Activated naive CD8-positive, alpha-beta T cell treated with anti-CD3 and anti-CD28 coated beads, Interleukin-2, amount 50 U/mL, for 24 hours (primary cell): ENCODE measurements at regions not wholly inside any gene's neighbourhood (a gene's known extent, or its start where the extent isn't known, plus 50 kb on each side); places are given as distances from the start of the nearest gene placed in this dataset.

Experiments used
- ATAC-seq: fragments of 150-1000 bp; cut with Tn5 transposase; one replicate; pipeline ENCODE4 v1.10.0; 2021
- DNase-seq: peaks from one replicate; pipeline ENCODE4 v3.0.0; 2021
- H3K27ac Mint-ChIP-seq: one replicate; pipeline ENCODE4 v1.8.0; 2021; ENCODE audit warnings: mild to moderate bottlenecking, mixed read lengths
- H3K27me3 Mint-ChIP-seq: one replicate; pipeline ENCODE4 v1.8.0; 2021; ENCODE audit warnings: mixed read lengths
- H3K36me3 Mint-ChIP-seq: one replicate; pipeline ENCODE4 v1.8.0; 2021; ENCODE audit warnings: low read depth, mixed read lengths
- H3K4me1 Mint-ChIP-seq: one replicate; pipeline ENCODE4 v1.8.0; 2021; ENCODE audit warnings: mixed read lengths
- H3K4me3 Mint-ChIP-seq: one replicate; pipeline ENCODE4 v1.8.0; 2021; ENCODE audit warnings: mild to moderate bottlenecking, moderate library complexity, mixed read lengths
- H3K9me3 Mint-ChIP-seq: one replicate; pipeline ENCODE4 v1.8.0; 2021; ENCODE audit warnings: mixed read lengths

DNA sequence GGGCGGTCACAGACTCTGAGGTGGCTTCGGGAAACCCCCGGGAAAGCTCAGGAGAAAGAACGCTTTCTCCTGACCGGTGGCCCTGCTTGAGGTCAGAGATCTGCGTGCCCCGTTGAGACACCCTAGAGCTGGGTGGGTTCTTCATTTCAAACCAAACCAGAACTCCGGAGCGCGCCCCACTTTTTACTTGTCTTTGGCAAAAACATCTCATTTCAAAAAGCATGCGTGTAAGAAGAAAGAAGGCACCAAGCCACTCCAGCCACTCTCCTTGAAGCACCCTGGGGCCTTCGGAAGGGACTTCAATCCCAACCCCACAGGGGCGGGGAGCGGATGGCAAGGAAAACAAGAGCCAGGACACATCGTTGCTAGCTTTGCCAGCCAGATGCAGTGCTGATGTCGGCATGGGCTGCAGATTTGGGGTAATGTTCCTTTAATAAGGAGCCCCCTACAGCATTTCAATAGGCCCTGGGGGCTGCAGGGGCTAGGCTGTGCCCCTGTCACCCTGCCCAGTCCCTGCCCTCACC, 171.7 kb downstream of the ERCC6L2 start:
- no peak overlapping the region for H3K4me3 Mint-ChIP-seq
- DNase-seq (no peak), ATAC-seq (no peak)
- H3K27me3 Mint-ChIP-seq: no peaks in the 10 kb centered on the region
- no peak overlapping the region for H3K27ac Mint-ChIP-seq
- H3K4me1 Mint-ChIP-seq: peaks cover 17% of the 10 kb centered on the region
- H3K9me3 Mint-ChIP-seq: no peaks in the 10 kb centered on the region
- no peaks in the 10 kb centered on the region for H3K36me3 Mint-ChIP-seq

DNA sequence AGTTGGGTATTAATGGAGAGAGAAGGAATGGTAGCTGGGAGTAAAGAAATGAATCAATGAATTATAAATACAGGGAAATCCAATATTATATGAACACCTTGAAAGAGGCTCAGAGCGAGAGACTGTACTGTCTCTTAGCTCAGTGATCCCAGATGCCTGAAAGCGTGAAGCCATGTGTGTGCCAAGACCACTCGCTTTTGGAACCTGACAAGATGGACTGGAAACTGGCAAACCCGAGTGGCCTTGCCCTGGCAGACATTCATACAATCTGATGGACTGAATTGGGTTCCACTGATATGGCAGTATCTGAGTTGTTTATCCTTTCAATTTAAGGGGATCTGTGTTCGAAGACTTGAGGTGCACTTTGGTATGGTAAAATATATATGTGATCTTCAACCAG, 170.3 kb downstream of the ERCC6L2 start:
- H3K27ac Mint-ChIP-seq: no peak overlapping the region
- peaks cover 17% of the 10 kb centered on the region for H3K4me1 Mint-ChIP-seq

DNA sequence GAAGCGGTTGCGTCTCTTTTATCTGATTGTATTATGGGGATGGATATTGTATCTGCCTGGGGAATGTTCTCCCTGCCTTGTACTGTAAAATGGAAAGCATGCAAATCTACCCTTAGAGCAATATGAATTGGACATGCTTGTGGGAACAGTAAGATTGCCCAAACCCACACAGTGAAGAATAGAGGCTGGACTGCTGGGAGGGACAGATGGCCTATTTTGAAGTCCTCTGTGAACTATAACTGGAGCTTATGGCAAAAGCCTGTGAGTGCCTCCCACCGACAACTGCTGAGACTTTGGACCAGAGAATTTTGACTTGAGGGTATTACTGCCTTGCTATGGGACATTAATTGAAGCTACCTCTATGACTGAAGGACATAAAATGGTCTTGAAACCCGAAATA, 168.9 kb downstream of the ERCC6L2 start:
- Mint-ChIP-seq H3K36me3 (peaks cover 3% of the 10 kb centered on the region), H3K27ac (no peak overlapping the region), H3K27me3 (no peaks in the 10 kb centered on the region), H3K9me3 (no peaks in the 10 kb centered on the region), H3K4me3 (no peak overlapping the region), H3K4me1 (peaks cover 17% of the 10 kb centered on the region)
- DNase-seq (no peak), ATAC-seq (no peak)

More for the DNA sequence above, 170.3 kb downstream of the ERCC6L2 start:
- Mint-ChIP-seq H3K36me3 (no peaks in the 10 kb centered on the region), H3K9me3 (no peaks in the 10 kb centered on the region), H3K27me3 (no peaks in the 10 kb centered on the region), H3K4me3 (no peak overlapping the region)
- no peak for ATAC-seq
- DNase-seq: no peak

GRCh38 chr9:96040591-96041461, 165.3 kb downstream of the ERCC6L2 start:
- no peak overlapping the region for H3K27ac Mint-ChIP-seq
- H3K36me3 Mint-ChIP-seq: peaks cover 12% of the 10 kb centered on the region
- H3K4me3 Mint-ChIP-seq: no peak overlapping the region
- H3K27me3 Mint-ChIP-seq: no peaks in the 10 kb centered on the region
- DNase-seq (no peak), ATAC-seq (no peak)
- H3K4me1 Mint-ChIP-seq: peaks cover 1% of the 10 kb centered on the region
- H3K9me3 Mint-ChIP-seq: peaks cover 28% of the 10 kb centered on the region

DNA sequence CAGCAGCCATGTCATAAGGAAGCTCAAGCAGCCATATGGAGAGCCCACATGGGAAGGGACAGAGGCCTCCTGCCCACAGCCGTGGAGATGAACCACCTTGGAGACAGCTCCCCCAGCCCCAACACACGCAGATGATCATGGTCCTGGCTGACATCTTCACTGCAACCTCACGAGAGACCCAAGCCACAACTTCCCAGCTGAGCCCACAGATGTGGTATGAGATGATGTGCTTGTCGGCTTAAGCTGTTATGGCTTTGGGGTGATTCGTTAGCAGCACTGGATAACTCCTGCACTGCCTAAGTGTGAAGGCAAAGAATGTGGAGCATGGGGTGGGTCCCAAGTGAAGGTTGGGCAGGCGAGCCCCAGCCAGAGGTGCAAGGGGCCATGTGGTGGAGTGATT, 163.4 kb downstream of the ERCC6L2 start:
- no peaks in the 10 kb centered on the region for H3K27me3 Mint-ChIP-seq
- peaks cover 1% of the 10 kb centered on the region for H3K4me1 Mint-ChIP-seq
- DNase-seq (no peak), ATAC-seq (no peak)
- peaks cover 33% of the 10 kb centered on the region for H3K9me3 Mint-ChIP-seq
- H3K36me3 Mint-ChIP-seq: peaks cover 12% of the 10 kb centered on the region
- no peak overlapping the region for H3K27ac Mint-ChIP-seq
- H3K4me3 Mint-ChIP-seq: no peak overlapping the region

- Mint-ChIP-seq H3K9me3 (peaks cover 33% of the 10 kb centered on the region), H3K36me3 (peaks cover 12% of the 10 kb centered on the region), H3K4me1 (peaks cover 1% of the 10 kb centered on the region), H3K27ac (no peak overlapping the region), H3K27me3 (no peaks in the 10 kb centered on the region), H3K4me3 (no peak overlapping the region)
- no peak for DNase-seq
- ATAC-seq: no peak
These were observed 162.8 kb downstream of the ERCC6L2 start for GRCh38 chr9:96038271-96038670.

DNA sequence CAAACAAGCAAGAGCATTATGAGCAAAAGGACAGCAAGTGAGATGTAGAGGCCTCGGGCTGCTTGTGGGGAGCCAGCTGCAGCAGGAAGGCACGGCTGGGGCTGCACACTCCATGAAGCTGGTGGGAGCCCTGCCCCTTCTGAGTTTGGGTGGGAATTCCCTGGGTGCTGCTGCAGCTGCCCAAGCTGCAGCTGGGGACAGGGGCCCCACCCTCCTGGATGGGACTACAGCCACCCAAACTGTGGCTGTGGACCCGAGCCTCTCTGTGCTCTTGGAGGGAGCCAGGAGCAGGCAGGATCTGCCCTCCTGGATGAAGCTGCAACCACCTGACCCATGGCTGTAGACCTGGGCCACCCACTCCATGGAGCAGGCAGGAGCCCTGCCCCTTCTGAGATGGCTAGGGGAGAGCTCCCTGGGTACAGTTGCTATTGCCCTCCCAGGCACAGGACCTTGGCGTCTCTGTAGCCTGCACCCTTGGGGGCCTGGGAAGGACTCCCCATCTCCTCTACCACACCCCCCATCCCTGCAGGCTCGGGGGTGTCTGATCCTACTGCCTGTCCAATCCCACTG, 159.1 kb downstream of the ERCC6L2 start:
- H3K36me3 Mint-ChIP-seq: peaks cover 9% of the 10 kb centered on the region
- H3K4me3 Mint-ChIP-seq: no peak overlapping the region
- peaks cover under 1% of the 10 kb centered on the region for H3K27me3 Mint-ChIP-seq
- H3K4me1 Mint-ChIP-seq: peaks cover 4% of the 10 kb centered on the region
- no peak for DNase-seq
- H3K27ac Mint-ChIP-seq: no peak overlapping the region
- H3K9me3 Mint-ChIP-seq: peaks cover 33% of the 10 kb centered on the region
- ATAC-seq: no peak

- peaks cover 28% of the 10 kb centered on the region for H3K9me3 Mint-ChIP-seq
- H3K4me1 Mint-ChIP-seq: peaks cover 4% of the 10 kb centered on the region
- DNase-seq (no peak), ATAC-seq (no peak)
- H3K27ac Mint-ChIP-seq: no peak overlapping the region
- H3K36me3 Mint-ChIP-seq: peaks cover 6% of the 10 kb centered on the region
- no peak overlapping the region for H3K4me3 Mint-ChIP-seq
- H3K27me3 Mint-ChIP-seq: peaks cover 6% of the 10 kb centered on the region
These were observed 158.4 kb downstream of the ERCC6L2 start for GRCh38 chr9:96033896-96034295.

GRCh38 chr9:96031916-96032534, 156.5 kb downstream of the ERCC6L2 start:
- Mint-ChIP-seq H3K4me1 (peaks cover 11% of the 10 kb centered on the region), H3K27me3 (peaks cover 18% of the 10 kb centered on the region), H3K9me3 (peaks cover 10% of the 10 kb centered on the region), H3K36me3 (no peaks in the 10 kb centered on the region), H3K4me3 (no peak overlapping the region), H3K27ac (no peak overlapping the region)
- no peak for ATAC-seq
- DNase-seq: no peak

DNA sequence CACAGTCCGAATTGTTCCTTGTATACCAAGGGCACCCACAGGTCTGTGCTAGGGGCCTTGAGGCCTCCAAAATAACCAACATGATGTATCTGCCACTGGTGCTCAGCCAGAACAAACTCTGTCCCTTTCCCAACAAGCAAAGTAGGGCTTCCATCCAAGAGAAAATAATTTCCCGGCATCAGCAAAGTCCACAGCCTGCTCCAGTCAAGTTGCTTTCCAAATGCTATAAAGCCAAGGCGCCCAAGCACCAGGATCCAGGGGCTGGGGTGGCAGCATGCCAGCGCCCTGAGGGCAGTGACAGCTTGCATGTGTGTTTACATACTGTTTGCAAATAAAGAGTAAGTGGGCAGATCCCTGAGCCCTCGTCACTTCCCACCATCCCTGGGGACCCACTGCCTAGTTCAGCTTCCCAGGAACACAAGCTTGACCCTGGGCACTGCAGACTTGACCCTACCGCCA, 155.9 kb downstream of the ERCC6L2 start:
- peaks cover 3% of the 10 kb centered on the region for H3K36me3 Mint-ChIP-seq
- H3K4me3 Mint-ChIP-seq: no peak overlapping the region
- H3K27ac Mint-ChIP-seq: no peak overlapping the region
- peaks cover 16% of the 10 kb centered on the region for H3K4me1 Mint-ChIP-seq
- DNase-seq (no peak), ATAC-seq (no peak)
- H3K9me3 Mint-ChIP-seq: peaks cover 10% of the 10 kb centered on the region
- H3K27me3 Mint-ChIP-seq: peaks cover 22% of the 10 kb centered on the region

DNA sequence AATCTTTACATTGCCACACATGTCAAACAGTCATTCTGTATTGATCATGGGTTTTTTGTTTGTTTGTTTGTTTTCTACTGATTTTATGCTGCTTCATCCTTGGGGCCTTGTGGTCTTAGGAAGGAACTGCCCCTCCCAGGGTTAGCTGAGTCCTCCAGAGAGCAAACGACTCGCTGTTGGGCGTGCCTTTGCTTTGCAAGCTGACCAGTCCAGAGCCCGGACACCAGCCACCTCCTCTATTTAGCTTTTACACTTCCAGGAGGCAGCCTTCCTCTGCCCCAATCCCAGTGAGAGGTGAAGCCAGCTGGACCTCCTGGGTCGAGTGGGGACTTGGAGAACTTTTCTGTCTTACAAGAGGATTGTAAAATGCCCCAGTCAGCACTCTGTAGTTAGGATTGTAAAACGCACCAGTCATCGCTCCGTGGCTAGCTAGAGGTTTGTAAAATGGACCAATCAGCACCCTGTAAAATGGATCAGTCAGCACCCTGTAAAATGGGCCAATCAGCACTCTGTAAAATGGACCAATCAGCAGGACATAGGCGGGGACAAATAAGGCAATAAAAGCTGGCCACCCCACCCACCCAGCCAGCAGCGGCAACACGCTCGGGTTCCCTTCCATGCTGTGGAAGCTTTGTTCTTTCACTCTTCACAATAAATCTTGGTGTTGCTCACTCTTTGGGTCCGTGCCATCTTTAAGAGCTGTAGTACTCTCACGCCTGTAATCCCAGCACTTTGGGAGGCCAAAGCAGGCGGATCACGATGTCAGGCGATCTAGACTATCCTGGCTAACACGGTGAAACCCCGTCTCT, 154.4 kb downstream of the ERCC6L2 start:
- no peak for ATAC-seq
- no peak for DNase-seq
- Mint-ChIP-seq H3K27me3 (peaks cover 29% of the 10 kb centered on the region), H3K4me3 (no peak overlapping the region), H3K4me1 (peaks cover 23% of the 10 kb centered on the region), H3K36me3 (peaks cover 3% of the 10 kb centered on the region), H3K27ac (no peak overlapping the region), H3K9me3 (peaks cover 4% of the 10 kb centered on the region)

- Mint-ChIP-seq H3K27ac (peak overlapping the region; percentile 50), H3K9me3 (peaks cover 4% of the 10 kb centered on the region), H3K4me3 (peak overlapping the region; percentile 63), H3K4me1 (peaks cover 45% of the 10 kb centered on the region), H3K36me3 (peaks cover 3% of the 10 kb centered on the region), H3K27me3 (peaks cover 35% of the 10 kb centered on the region)
- DNase-seq (no peak), ATAC-seq (peak; percentile 22)
These were observed 152.0 kb downstream of the ERCC6L2 start for GRCh38 chr9:96027251-96028131.

- Mint-ChIP-seq H3K27ac (peak overlapping the region; percentile 33), H3K4me3 (no peak overlapping the region), H3K9me3 (peaks cover 4% of the 10 kb centered on the region), H3K36me3 (peaks cover 3% of the 10 kb centered on the region), H3K27me3 (peaks cover 38% of the 10 kb centered on the region), H3K4me1 (peaks cover 48% of the 10 kb centered on the region)
- ATAC-seq (no peak), DNase-seq (no peak)
These were observed 151.2 kb downstream of the ERCC6L2 start for GRCh38 chr9:96026655-96027213.
